Duodenal mucosa (tissue), 2 donors: ENCODE measurements at regions not wholly inside any gene's neighbourhood (a gene's known extent, or its start where the extent isn't known, plus 50 kb on each side); places are given as distances from the start of the nearest gene placed in this dataset.

ENCODE experiments used
- H3K27ac ChIP-seq: one replicate; pipeline ENCODE4 v1.7.0; 2013; ENCODE audit warnings: low read depth, low read length
- H3K27me3 ChIP-seq, 2 donors: one replicate each; pipeline ENCODE4 v1.7.0; 2013; ENCODE audit warnings: low read length in 2 of 2, control low read depth in 1 of 2; ENCODE audit not compliant: insufficient read depth in 2 of 2, control insufficient read depth in 1 of 2
- H3K36me3 ChIP-seq, 2 donors: one replicate each; pipeline ENCODE4 v1.7.0; 2013; ENCODE audit warnings: low read length in 2 of 2, control low read depth in 1 of 2; ENCODE audit not compliant: insufficient read depth in 2 of 2, control insufficient read depth in 1 of 2
- H3K4me1 ChIP-seq, 2 donors: one replicate each; pipeline ENCODE4 v1.7.0; 2013; ENCODE audit warnings: low read length in 2 of 2, control low read depth in 1 of 2; ENCODE audit not compliant: insufficient read depth in 2 of 2, control insufficient read depth in 1 of 2
- H3K4me3 ChIP-seq, 2 donors: one replicate each; pipeline ENCODE4 v1.7.0; 2013; ENCODE audit warnings: low read length in 2 of 2, low read depth in 1 of 2
- H3K9ac ChIP-seq, 2 donors: one replicate each; pipeline ENCODE4 v1.7.0; 2013; ENCODE audit warnings: low read length in 2 of 2, low read depth in 1 of 2
- H3K9me3 ChIP-seq, 2 donors: one replicate each; pipeline ENCODE4 v1.7.0; 2013; ENCODE audit warnings: low read length in 2 of 2, control low read depth in 1 of 2; ENCODE audit not compliant: control insufficient read depth in 1 of 2

DNA sequence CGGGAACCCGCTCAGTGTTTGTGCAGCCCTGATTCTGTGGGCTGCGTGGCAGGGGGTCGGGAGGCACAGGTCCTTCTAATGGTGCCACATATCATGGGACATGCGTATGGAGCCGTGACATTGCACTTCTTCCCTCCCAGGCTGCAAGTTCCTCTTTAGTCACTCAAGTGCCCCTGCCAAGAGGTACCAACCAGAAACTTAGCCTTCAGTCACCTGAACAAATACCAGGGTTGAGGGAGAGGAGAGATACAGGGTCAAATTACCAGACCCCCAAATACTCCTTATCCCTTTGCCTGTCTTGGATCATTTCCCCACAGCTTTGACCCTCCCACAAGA is 209.1 kb downstream of the BUD13 start:
- Histone ChIP-seq H3K36me3 (no peaks in the 10 kb centered on the region), H3K9me3 (peaks cover 0 to 4% of the 10 kb centered on the region in 2 donors), H3K27ac (no peak overlapping the region), H3K4me3 (no peak overlapping the region), H3K9ac (no peak overlapping the region), H3K4me1 (peaks cover 11 to 13% of the 10 kb centered on the region in 2 donors), H3K27me3 (peaks cover 0 to 4% of the 10 kb centered on the region in 2 donors)

DNA sequence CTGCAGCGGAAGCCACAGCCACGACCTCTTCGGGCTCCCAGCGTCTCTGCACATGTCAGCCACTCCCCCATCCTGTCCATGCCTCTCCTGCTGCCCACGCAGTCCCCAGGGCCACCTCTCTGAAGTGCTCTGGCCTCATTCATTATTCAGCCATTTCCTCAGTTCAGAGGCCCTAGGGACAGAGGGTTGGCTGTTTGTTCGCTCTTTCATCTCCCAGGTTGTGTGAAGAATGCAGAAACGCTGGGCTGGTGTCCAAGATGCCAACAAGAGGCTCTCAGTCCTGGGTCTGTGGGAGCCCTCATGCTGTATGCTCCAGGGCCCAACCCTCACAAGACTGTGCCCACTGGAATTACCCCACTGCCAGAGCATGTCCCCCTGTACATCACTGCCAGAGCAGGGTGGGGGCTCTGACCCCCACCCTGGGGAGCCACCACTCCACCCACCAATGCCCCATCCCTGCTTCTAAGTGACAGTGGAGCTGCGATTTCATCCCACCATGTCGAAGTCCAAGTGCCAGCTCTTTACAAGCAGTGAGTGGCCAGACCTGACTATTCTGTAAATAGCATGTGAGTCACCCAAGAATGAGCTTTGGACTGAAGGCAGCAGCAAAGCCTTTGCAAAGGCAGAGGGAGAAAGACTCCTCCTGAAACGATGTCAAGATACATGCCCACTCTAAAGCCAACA is 209.6 kb downstream of the BUD13 start:
- Histone ChIP-seq H3K4me3 (no peak overlapping the region), H3K9me3 (peaks cover 0 to 4% of the 10 kb centered on the region in 2 donors), H3K4me1 (peaks cover 11 to 13% of the 10 kb centered on the region in 2 donors), H3K27me3 (peaks cover 0 to 4% of the 10 kb centered on the region in 2 donors), H3K9ac (no peak overlapping the region), H3K27ac (no peak overlapping the region), H3K36me3 (no peaks in the 10 kb centered on the region)

DNA sequence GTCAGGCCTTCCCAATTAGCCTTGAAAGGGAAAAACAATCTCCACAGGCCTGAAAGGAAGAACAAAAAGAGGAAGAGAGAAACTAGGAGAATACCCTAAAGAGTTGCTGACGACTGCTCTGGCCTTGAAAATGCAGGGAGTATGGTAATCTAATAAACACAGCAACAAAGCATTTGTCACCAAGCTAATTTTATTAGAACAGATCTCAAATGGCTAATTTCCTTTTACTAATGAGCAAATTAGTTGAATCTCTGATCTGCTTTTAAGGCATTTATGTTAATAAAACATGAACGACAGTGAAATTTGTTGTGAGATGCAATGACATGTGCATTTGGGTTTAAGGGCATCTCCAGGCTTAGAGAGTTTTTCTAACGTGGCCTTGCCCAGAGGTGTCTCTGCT is 212.2 kb downstream of the BUD13 start:
- H3K4me3 ChIP-seq: no peak overlapping the region
- peaks cover 0 to 4% of the 10 kb centered on the region in 2 donors for H3K27me3 ChIP-seq
- H3K9ac ChIP-seq: no peak overlapping the region
- no peak overlapping the region for H3K27ac ChIP-seq
- H3K36me3 ChIP-seq: no peaks in the 10 kb centered on the region
- H3K9me3 ChIP-seq: no peaks in the 10 kb centered on the region
- H3K4me1 ChIP-seq: peaks cover 11 to 13% of the 10 kb centered on the region in 2 donors

DNA sequence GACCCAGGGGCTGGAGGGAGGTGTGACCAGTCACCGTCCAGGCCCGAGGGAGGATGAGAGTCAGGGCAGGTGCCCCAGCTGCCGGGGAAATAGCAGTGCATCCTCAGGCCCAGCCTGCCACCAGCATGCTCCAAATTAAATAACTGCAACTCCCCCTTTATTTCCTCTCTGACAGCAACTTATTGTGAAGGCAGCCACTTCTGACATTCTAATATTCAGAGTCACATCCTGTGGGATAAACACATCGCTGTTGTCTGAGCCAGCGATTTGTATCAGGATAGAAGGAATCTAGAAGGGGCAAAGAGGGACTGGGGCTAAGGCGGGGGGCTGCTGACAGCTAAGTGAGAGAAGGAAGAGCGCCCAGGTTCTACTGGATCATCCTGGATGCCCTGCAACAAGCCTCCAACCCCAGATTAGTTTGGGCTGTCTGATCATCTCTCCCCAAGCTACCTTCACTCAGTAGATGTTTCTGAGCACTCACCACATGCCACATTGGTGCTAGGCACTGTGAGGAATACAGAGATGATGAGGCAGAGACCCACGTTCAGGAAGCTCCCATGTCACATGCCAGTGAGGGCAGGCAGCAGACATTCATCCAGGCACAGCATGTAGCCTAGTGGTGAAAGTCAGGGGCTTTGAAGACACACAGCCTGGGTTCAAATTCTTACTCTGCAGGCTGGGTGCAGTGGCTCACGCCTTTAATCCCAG is 214.1 kb downstream of the BUD13 start:
- Histone ChIP-seq H3K36me3 (no peaks in the 10 kb centered on the region), H3K4me1 (peaks cover 8 to 10% of the 10 kb centered on the region in 2 donors), H3K27ac (no peak overlapping the region), H3K9me3 (no peaks in the 10 kb centered on the region), H3K9ac (no peak overlapping the region), H3K27me3 (no peaks in the 10 kb centered on the region), H3K4me3 (no peak overlapping the region)

DNA sequence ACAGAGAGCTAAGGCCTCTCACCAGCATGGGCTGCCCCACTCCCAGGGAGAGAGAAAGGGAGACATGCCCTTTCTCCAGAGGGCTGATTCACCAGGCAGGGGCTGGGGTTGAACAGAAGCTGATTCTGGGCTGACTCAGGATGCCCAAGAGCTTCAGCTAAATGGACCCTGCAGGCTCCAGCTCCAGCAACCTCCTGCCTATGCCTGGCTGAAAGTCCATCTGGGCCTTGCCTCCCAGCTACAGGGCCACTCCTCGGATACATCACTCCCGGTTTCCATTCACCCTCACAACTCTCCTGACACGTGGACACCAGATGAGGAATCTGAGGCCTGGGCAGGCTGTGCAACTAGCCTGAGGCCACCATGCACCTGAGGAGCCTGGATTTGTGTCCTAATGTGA is 215.5 kb downstream of the BUD13 start:
- H3K27ac ChIP-seq: no peak overlapping the region
- no peaks in the 10 kb centered on the region for H3K4me1 ChIP-seq
- no peak overlapping the region for H3K9ac ChIP-seq
- no peaks in the 10 kb centered on the region for H3K9me3 ChIP-seq
- H3K27me3 ChIP-seq: no peaks in the 10 kb centered on the region
- H3K36me3 ChIP-seq: no peaks in the 10 kb centered on the region
- no peak overlapping the region for H3K4me3 ChIP-seq

DNA sequence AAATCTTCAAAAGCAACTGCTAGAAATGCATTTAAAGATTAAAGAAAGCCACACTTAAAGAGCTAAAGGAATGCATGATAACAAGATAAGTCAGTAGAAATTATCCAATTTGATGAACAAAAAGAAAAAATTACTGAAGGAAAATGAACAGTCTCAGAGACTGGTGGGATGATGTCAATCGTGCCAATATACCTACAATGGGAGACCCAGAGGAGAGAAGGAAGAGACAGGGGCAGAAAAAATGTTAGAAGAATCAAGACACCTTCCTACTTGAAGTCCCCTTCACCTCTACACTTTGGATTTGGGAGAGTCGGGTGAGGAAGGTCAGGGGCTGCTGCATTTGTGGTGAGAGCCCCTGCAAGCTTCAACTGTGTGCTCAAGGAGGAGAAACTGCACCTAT is 216.3 kb downstream of the BUD13 start:
- H3K36me3 ChIP-seq: no peaks in the 10 kb centered on the region
- H3K27ac ChIP-seq: no peak overlapping the region
- H3K27me3 ChIP-seq: no peaks in the 10 kb centered on the region
- H3K4me1 ChIP-seq: no peaks in the 10 kb centered on the region
- H3K9me3 ChIP-seq: no peaks in the 10 kb centered on the region
- no peak overlapping the region for H3K9ac ChIP-seq
- no peak overlapping the region for H3K4me3 ChIP-seq

DNA sequence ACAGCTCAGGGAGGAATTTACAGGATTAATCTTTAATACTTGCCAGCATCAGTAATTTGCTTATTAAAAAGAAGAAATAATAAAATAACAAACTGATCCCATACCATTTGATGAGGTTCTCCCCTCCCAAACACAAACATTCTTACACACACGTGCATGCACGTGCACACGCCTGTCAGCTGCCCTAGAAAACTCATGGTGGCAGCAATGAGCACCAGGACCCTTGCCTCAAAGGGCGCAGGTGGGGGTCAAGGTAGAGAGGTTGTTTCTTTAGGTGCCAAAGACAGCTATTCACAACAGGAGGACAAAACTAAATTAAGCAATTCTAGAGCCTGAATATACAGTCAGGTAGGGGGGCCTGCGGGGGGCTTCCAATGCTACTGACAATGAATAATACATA is 219.3 kb downstream of the BUD13 start:
- no peaks in the 10 kb centered on the region for H3K36me3 ChIP-seq
- peaks cover 0 to 5% of the 10 kb centered on the region in 2 donors for H3K9me3 ChIP-seq
- H3K27me3 ChIP-seq: no peaks in the 10 kb centered on the region
- no peaks in the 10 kb centered on the region for H3K4me1 ChIP-seq
- no peak overlapping the region for H3K9ac ChIP-seq
- H3K27ac ChIP-seq: no peak overlapping the region
- H3K4me3 ChIP-seq: no peak overlapping the region

DNA sequence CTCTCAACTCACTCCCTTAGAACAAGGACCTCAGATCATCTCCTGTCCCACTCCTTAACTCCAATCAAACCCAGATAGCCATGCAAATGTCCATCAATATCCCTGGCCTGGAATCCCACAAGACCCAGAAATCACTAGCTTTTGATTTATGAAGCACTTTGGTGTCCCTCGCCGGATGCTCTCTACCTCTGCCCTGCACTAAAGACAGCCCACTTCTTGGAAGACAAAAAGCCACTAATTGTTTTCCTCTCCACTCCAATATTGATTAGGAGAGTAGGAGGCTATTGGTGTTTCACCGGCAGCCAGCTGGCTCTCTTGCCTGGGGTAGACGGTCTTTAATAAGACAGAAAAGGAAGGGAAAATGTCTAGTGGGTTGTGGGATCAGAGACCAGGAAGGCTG is 221.2 kb downstream of the BUD13 start:
- Histone ChIP-seq H3K9ac (no peak overlapping the region), H3K36me3 (no peaks in the 10 kb centered on the region), H3K4me3 (no peak overlapping the region), H3K9me3 (peaks cover 0 to 5% of the 10 kb centered on the region in 2 donors), H3K27ac (no peak overlapping the region), H3K27me3 (no peaks in the 10 kb centered on the region), H3K4me1 (no peaks in the 10 kb centered on the region)

DNA sequence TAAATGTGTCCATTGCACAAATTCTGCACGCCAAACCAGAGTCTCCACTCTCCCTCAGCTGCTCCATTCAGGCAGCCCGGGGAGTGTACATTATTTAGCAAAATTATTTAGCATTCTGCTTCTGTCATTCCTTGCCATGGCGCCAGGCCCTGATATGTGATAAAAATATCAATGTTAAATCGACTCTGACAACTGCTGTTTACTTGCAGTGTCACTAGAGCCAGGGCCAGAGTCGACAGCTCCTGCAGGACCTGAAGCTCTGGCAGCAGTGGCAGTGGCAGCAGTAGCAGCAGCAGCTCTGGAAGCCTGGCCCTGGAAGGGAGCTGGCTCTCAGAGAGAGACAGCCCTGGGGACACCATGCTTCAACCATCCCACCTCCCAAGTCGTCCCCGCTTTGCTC is 224.5 kb downstream of the BUD13 start:
- Histone ChIP-seq H3K4me1 (no peaks in the 10 kb centered on the region), H3K27me3 (no peaks in the 10 kb centered on the region), H3K4me3 (no peak overlapping the region), H3K36me3 (no peaks in the 10 kb centered on the region), H3K9me3 (peaks cover 0 to 5% of the 10 kb centered on the region in 2 donors), H3K9ac (no peak overlapping the region), H3K27ac (no peak overlapping the region)

DNA sequence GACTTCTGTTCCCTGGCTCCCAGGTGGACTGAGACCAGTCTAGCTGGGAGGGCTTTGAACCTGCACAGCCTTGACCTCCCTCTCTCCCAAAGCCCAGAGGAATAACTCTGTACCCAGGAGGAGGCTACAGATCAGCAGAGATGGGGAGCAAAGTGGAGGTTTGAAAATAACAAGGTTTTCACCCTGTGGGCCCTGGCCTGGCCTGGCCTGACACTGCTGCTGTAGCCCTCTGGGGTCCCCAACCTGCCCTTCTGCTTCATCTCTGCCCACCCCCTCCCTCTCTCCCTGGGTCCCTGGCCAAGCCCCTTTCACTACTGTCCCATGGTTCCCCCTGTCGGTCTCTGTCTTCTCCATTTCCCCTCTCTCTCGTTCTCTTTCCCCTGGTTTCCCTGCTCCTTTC is 225.2 kb downstream of the BUD13 start:
- Histone ChIP-seq H3K4me1 (no peaks in the 10 kb centered on the region), H3K4me3 (no peak overlapping the region), H3K36me3 (no peaks in the 10 kb centered on the region), H3K27me3 (no peaks in the 10 kb centered on the region), H3K27ac (no peak overlapping the region), H3K9me3 (peaks cover 0 to 5% of the 10 kb centered on the region in 2 donors), H3K9ac (no peak overlapping the region)
